ENCODE measurements at regions not wholly inside any gene's neighbourhood (a gene's known extent, or its start where the extent isn't known, plus 50 kb on each side); places are given as distances from the start of the nearest gene placed in this dataset.

GRCh38 chr4:45100956-45101818 lies 374.8 kb upstream of the GNPDA2 start:
- Histone ChIP-seq H3K27ac (no peak overlapping the region), H3K36me3 (no peaks in the 10 kb centered on the region), H3K27me3 (no peaks in the 10 kb centered on the region), H3K4me3 (no peak overlapping the region), H3K4me1 (no peaks in the 10 kb centered on the region), H3K9me3 (no peaks in the 10 kb centered on the region)
- TF ChIP-seq, protein P1, sequence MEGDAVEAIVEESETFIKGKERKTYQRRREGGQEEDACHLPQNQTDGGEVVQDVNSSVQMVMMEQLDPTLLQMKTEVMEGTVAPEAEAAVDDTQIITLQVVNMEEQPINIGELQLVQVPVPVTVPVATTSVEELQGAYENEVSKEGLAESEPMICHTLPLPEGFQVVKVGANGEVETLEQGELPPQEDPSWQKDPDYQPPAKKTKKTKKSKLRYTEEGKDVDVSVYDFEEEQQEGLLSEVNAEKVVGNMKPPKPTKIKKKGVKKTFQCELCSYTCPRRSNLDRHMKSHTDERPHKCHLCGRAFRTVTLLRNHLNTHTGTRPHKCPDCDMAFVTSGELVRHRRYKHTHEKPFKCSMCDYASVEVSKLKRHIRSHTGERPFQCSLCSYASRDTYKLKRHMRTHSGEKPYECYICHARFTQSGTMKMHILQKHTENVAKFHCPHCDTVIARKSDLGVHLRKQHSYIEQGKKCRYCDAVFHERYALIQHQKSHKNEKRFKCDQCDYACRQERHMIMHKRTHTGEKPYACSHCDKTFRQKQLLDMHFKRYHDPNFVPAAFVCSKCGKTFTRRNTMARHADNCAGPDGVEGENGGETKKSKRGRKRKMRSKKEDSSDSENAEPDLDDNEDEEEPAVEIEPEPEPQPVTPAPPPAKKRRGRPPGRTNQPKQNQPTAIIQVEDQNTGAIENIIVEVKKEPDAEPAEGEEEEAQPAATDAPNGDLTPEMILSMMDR (IDR thresholded peaks at IDR 0.05), result no peak
- ATAC-seq, result no peak
- no peak for DNase-seq
- intact Hi-C loops (cut with DNase I), result no loop called here

- Histone ChIP-seq H3K36me3 (no peaks in the 10 kb centered on the region), H3K4me1 (no peaks in the 10 kb centered on the region), H3K27me3 (no peaks in the 10 kb centered on the region), H3K9me3 (no peaks in the 10 kb centered on the region), H3K27ac (no peak overlapping the region), H3K4me3 (no peak overlapping the region)
- DNase-seq, result no peak
- ATAC-seq, result no peak
- TF ChIP-seq, protein P1 (IDR thresholded peaks at IDR 0.05), result no peak
- intact Hi-C loops (cut with DNase I), result no loop called here
These were observed 373.1 kb upstream of the GNPDA2 start for GRCh38 chr4:45099471-45099870.

- DNase-seq (no peak), ATAC-seq (no peak)
- H3K27ac ChIP-seq, result no peak overlapping the region
- no peak overlapping the region for H3K4me3 ChIP-seq
- H3K4me1 ChIP-seq, result no peaks in the 10 kb centered on the region
- no peaks in the 10 kb centered on the region for H3K27me3 ChIP-seq
- H3K9me3 ChIP-seq, result no peaks in the 10 kb centered on the region
- TF ChIP-seq, protein P1 (IDR thresholded peaks at IDR 0.05), result no peak
- intact Hi-C loops (cut with DNase I), result no loop called here
- H3K36me3 ChIP-seq, result no peaks in the 10 kb centered on the region
These were observed 368.3 kb upstream of the GNPDA2 start for GRCh38 chr4:45094684-45095083.

- intact Hi-C loops (cut with DNase I), result no loop called here
- H3K36me3 ChIP-seq, result no peaks in the 10 kb centered on the region
- DNase-seq (no peak), ATAC-seq (no peak)
- TF ChIP-seq, protein P1 (IDR thresholded peaks at IDR 0.05), result no peak
- no peaks in the 10 kb centered on the region for H3K27me3 ChIP-seq
- H3K4me3 ChIP-seq, result no peak overlapping the region
- no peaks in the 10 kb centered on the region for H3K4me1 ChIP-seq
- no peaks in the 10 kb centered on the region for H3K9me3 ChIP-seq
- H3K27ac ChIP-seq, result no peak overlapping the region
These were observed 355.7 kb upstream of the GNPDA2 start for GRCh38 chr4:45082101-45082500.

GRCh38 chr4:45079616-45080015 lies 353.3 kb upstream of the GNPDA2 start:
- DNase-seq, result no peak
- TF ChIP-seq, protein P1 (IDR thresholded peaks at IDR 0.05), result no peak
- Histone ChIP-seq H3K36me3 (no peaks in the 10 kb centered on the region), H3K4me1 (no peaks in the 10 kb centered on the region), H3K27me3 (no peaks in the 10 kb centered on the region), H3K4me3 (no peak overlapping the region), H3K27ac (no peak overlapping the region), H3K9me3 (no peaks in the 10 kb centered on the region)
- ATAC-seq, result no peak
- intact Hi-C loops (cut with DNase I), result no loop called here

Data from upper lobe of right lung (tissue), 1 donor.